Stomach (tissue), 8 donors: ENCODE measurements at regions not wholly inside any gene's neighbourhood (a gene's known extent, or its start where the extent isn't known, plus 50 kb on each side); places are given as distances from the start of the nearest gene placed in this dataset.

Experiments
- DNase-seq, 2 donors: peaks; one replicate each; pipeline versions ENCODE4 v3.0.0 to v3.0.0-alpha.2; 2013 to 2019
- H3K27ac ChIP-seq, 5 donors: fragments of 200-600 bp in 4 of 5; sonication (generic) in 4 of 5; one replicate each; pipeline ENCODE4 v1.5.1; 2013 to 2019; ENCODE audit warnings: mild to moderate bottlenecking in 1 of 5, moderate library complexity in 1 of 5
- H3K27me3 ChIP-seq, 3 donors: fragments of 200-600 bp; sonication (generic); one replicate each; pipeline ENCODE4 v1.5.1; 2017 to 2019; ENCODE audit warnings: mixed run types in 1 of 3
- H3K36me3 ChIP-seq, 4 donors: fragments of 200-600 bp; sonication (generic); 1 replicate in 3 of 4; 2 replicates in 1 of 4; pipeline ENCODE4 v1.5.1; 2016 to 2019
- H3K4me1 ChIP-seq, 4 donors: fragments of 200-600 bp; sonication (generic); one replicate each; pipeline ENCODE4 v1.5.1; 2016 to 2019
- H3K4me3 ChIP-seq, 4 donors: fragments of 200-600 bp; sonication (generic) in 3 of 4; one replicate each; pipeline ENCODE4 v1.5.1; 2016 to 2019; ENCODE audit warnings: mild to moderate bottlenecking in 1 of 4
- H3K9me3 ChIP-seq, 4 donors: fragments of 200-600 bp; sonication (generic); one replicate each; pipeline ENCODE4 v1.5.1; 2016 to 2019
- CTCF ChIP-seq, 7 experiments: fragments of 450-650 bp in 4 of 7; fragments of 200-600 bp in 3 of 7; sonication (generic) in 3 of 7; IDR thresholded peaks; one replicate each; pipeline ENCODE4 v1.5.1; 2016 to 2019; ENCODE audit warnings: antibody characterized with exemption in 7 of 7, control low read depth in 2 of 7, mild to moderate bottlenecking in 1 of 7
- EP300 ChIP-seq: sonication (generic); formaldehyde crosslinking; IDR thresholded peaks from one replicate; pipeline ENCODE4 v1.6.1; 2017; ENCODE audit warnings: antibody characterized with exemption
- POLR2A ChIP-seq, 4 donors: fragments of 450-650 bp; IDR thresholded peaks; one replicate each; pipeline ENCODE4 v1.6.1; 2016; ENCODE audit warnings: antibody characterized with exemption in 4 of 4, control low read depth in 2 of 4, mild to moderate bottlenecking in 1 of 4, moderate library complexity in 1 of 4
- POLR2AphosphoS5 ChIP-seq, 3 donors: sonication (generic); formaldehyde crosslinking; IDR thresholded peaks; one replicate each; pipeline ENCODE4 v1.6.1; 2016; ENCODE audit warnings: antibody characterized with exemption in 3 of 3
- WGBS, 5 donors: extraction: QIAGEN DNeasy Blood & Tissue Kit in 3 of 5; methylation state at CpG; one replicate each; pipeline versions ENCODE4 v1.1.5 to v1.1.7; 2013 to 2018; 5-methylcytosine and 5-hydroxymethylcytosine counted together
- intact Hi-C: fragments of 100-400 bp; cut with DNase I; formaldehyde crosslinking; loops from one replicate; pipeline ENCODE4 v1.15.1; 2023; ENCODE audit warnings: low total_unique reads
- donor health status: healthy with polysubstance abuse.
- donor health status: Bipolar disorder and iron deficiency.
- donor health status: healthy.

- no peaks in the 10 kb centered on the region for H3K36me3 ChIP-seq
- H3K4me3 ChIP-seq = no peak overlapping the region
- WGBS, 5 donors = 55 to 76% (median 64%) methylated on average over 3 of the region's 3 CpGs
- H3K4me1 ChIP-seq = no peaks in the 10 kb centered on the region
- TF ChIP-seq POLR2AphosphoS5 (IDR thresholded peaks at IDR 0.05) (no peak), EP300 (no peak), POLR2A (IDR thresholded peaks at IDR 0.05) (no peak), CTCF (IDR thresholded peaks at IDR 0.05) (no peak)
- H3K27ac ChIP-seq = no peak overlapping the region
- no peaks in the 10 kb centered on the region for H3K9me3 ChIP-seq
- intact Hi-C loops = no loop called here
- H3K27me3 ChIP-seq = peaks cover 0 to 19% (median 8%) of the 10 kb centered on the region in 3 donors
- DNase-seq = no peak
Measured at GRCh38 chr16:86982347-86982596, 334.9 kb downstream of the C16orf95 start.

- TF ChIP-seq EP300 = no peak
- no peak for TF ChIP-seq POLR2AphosphoS5 (IDR thresholded peaks at IDR 0.05)
- TF ChIP-seq CTCF (IDR thresholded peaks at IDR 0.05) = no peak
- TF ChIP-seq POLR2A (IDR thresholded peaks at IDR 0.05) = no peak
- Histone ChIP-seq H3K4me3 (no peak overlapping the region), H3K36me3 (no peaks in the 10 kb centered on the region), H3K4me1 (no peaks in the 10 kb centered on the region), H3K27me3 (peaks cover 0 to 20% (median 8%) of the 10 kb centered on the region in 3 donors), H3K27ac (no peak overlapping the region), H3K9me3 (no peaks in the 10 kb centered on the region)
- 71 to 78% (median 76%) methylated on average over 12 of the region's 12 CpGs for WGBS, 5 donors
- DNase-seq = no peak
- intact Hi-C loops = no loop called here
Measured at GRCh38 chr16:86982912-86983311, 334.3 kb downstream of the C16orf95 start.

DNA sequence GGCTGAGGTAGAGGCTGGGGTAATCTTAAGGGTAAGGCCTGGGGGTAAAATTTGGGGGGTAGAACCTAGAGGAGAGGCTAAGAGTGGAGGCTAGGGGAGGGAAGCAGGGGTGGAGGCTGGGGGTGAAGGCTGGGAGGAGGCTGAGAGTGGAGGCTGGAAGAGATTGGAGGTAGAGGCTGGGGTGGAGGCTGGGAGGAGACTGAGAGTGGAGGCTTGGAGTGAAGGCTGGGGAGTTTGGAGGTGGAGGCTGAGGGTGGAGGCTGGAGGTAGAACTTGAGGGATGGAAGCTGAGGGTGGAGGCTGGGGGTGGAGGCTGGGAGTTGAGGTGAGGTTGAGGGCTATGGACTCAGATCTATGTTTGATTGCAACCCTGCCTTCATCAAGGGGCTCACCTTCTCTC, 333.6 kb downstream of the C16orf95 start:
- no peak for DNase-seq
- TF ChIP-seq POLR2A (IDR thresholded peaks at IDR 0.05) (no peak), CTCF (IDR thresholded peaks at IDR 0.05) (no peak), POLR2AphosphoS5 (IDR thresholded peaks at IDR 0.05) (no peak), EP300 (no peak)
- Histone ChIP-seq H3K4me1 (no peaks in the 10 kb centered on the region), H3K27me3 (peaks cover 0 to 22% (median 3%) of the 10 kb centered on the region in 3 donors), H3K27ac (no peak overlapping the region), H3K36me3 (no peaks in the 10 kb centered on the region), H3K9me3 (no peaks in the 10 kb centered on the region), H3K4me3 (no peak overlapping the region)
- intact Hi-C loops = no loop called here

DNA sequence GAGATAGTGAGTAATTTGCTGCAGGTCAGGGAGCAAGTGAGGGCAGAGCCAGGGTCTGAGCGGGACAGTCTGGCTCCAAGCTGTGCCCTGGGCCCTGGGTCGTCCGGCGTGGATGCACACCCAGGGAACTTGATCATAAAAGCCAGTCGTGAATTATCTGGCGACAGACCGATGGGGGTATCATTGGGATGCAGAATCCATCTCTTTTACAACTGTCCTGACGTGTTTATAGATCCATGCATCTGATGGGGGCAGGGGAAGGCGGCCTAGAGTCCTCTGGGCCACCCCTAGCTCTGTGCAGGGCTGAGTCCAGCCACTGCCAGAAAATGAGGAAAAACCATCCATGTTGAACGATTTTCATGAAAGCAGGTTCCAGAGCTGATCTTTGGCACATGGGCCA, 332.8 kb downstream of the C16orf95 start:
- no peak for DNase-seq
- Histone ChIP-seq H3K9me3 (no peaks in the 10 kb centered on the region), H3K27ac (no peak overlapping the region), H3K4me1 (no peaks in the 10 kb centered on the region), H3K36me3 (no peaks in the 10 kb centered on the region), H3K4me3 (no peak overlapping the region), H3K27me3 (peaks cover 0 to 22% (median 0%) of the 10 kb centered on the region in 3 donors)
- intact Hi-C loops = no loop called here
- TF ChIP-seq POLR2AphosphoS5 (IDR thresholded peaks at IDR 0.05) (no peak), EP300 (no peak)
- WGBS, 5 donors = 79 to 91% (median 86%) methylated on average over 7 to 10 of the region's 10 CpGs

DNA sequence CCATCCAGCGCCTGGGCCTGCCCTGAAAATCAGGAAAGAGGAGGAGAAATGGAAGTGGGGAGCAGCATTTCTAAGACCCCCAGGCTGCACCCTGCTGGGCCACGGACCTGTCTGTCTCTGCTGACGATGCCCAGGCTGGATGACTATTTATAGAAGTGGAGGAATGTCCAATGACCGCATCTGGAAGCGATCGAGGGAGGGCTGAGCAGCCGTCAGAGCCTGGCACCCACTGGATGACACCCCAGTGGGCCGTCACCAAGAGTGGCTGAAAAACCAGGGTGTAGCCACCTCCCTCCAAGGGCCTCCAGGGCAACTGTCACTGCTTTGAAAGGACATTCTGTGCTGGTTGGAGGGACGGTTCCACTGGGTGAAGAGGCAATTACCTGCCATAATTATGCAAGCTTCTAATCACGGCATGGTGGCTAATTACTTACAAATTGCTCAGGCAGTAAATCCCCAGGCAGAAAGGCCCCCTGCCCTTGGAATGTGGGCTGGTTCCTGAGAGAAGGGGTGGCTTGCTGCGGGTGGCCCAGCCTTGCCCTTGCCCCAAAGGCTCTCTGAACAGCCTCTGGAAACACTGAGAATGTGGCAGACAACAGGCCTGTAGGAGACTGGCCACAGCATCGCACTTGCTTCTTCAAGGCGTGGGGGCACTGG, 332.1 kb downstream of the C16orf95 start:
- peak in 1 of 2 donors; percentile 57 for DNase-seq

More for the DNA sequence above, 332.1 kb downstream of the C16orf95 start:
- no peaks in the 10 kb centered on the region for H3K9me3 ChIP-seq
- intact Hi-C loops = no loop called here
- 62 to 75% (median 71%) methylated on average over 12 to 13 of the region's 13 CpGs for WGBS, 5 donors
- no peaks in the 10 kb centered on the region for H3K36me3 ChIP-seq
- H3K27me3 ChIP-seq = peaks cover 0 to 23% (median 0%) of the 10 kb centered on the region in 3 donors
- no peak for TF ChIP-seq POLR2A (IDR thresholded peaks at IDR 0.05)
- TF ChIP-seq POLR2AphosphoS5 (IDR thresholded peaks at IDR 0.05) = peak in 1 of 3 donors; percentile 18
- no peak for TF ChIP-seq CTCF (IDR thresholded peaks at IDR 0.05)
- no peak for TF ChIP-seq EP300
- no peak overlapping the region for H3K4me3 ChIP-seq
- H3K4me1 ChIP-seq = no peaks in the 10 kb centered on the region
- no peak overlapping the region for H3K27ac ChIP-seq
